HTR-8/SVneo (cell line): ENCODE measurements at regions not wholly inside any gene's neighbourhood (a gene's known extent, or its start where the extent isn't known, plus 50 kb on each side); places are given as distances from the start of the nearest gene placed in this dataset.
"Not testable (repeated sequence)": the region's sequence is repeated elsewhere in the genome, so short reads cannot be mapped to it uniquely, and the experiment has no call there.

Source experiments
- DNase-seq: peaks from one replicate; pipeline ENCODE4 v3.0.0; 2011; ENCODE audit warnings: low spot score, mixed read lengths; ENCODE audit not compliant: insufficient read length
- FAIRE-seq: peaks from 2 replicates; lab custom pipeline; 2011; peaks lifted over from hg19 to GRCh38; lab: Jason Lieb, UNC

- DNase-seq = no peak
- FAIRE-seq = no peak
These were observed 328.5 kb upstream of the MAP3K7 start for GRCh38 chr6:90915224-90915915.

- DNase-seq (no peak), FAIRE-seq (no peak)
These were observed 327.4 kb upstream of the MAP3K7 start for GRCh38 chr6:90914312-90914711.

- DNase-seq = no peak
- no peak for FAIRE-seq
These were observed 326.5 kb upstream of the MAP3K7 start for GRCh38 chr6:90913266-90913960.

- DNase-seq = no peak
- no peak for FAIRE-seq
These were observed 324.8 kb upstream of the MAP3K7 start for GRCh38 chr6:90911642-90912041.

GRCh38 chr6:90910893-90911292, 324.0 kb upstream of the MAP3K7 start:
- DNase-seq (no peak), FAIRE-seq (no peak)

GRCh38 chr6:90907931-90908655, 321.2 kb upstream of the MAP3K7 start:
- DNase-seq (no peak), FAIRE-seq (no peak)

- FAIRE-seq (no peak), DNase-seq (no peak)
These were observed 318.5 kb upstream of the MAP3K7 start for GRCh38 chr6:90905351-90905750.

GRCh38 chr6:90900034-90900433, 313.2 kb upstream of the MAP3K7 start:
- DNase-seq (no peak), FAIRE-seq (no peak)

- DNase-seq (no peak), FAIRE-seq (no peak)
These were observed 311.9 kb upstream of the MAP3K7 start for GRCh38 chr6:90898763-90899162.

- FAIRE-seq (no peak), DNase-seq (no peak)
These were observed 309.2 kb upstream of the MAP3K7 start for GRCh38 chr6:90896075-90896547.

- peak; percentile 3 for DNase-seq
- no peak for FAIRE-seq
These were observed 308.6 kb upstream of the MAP3K7 start for GRCh38 chr6:90895299-90896074.

- no peak for FAIRE-seq
- no peak for DNase-seq
These were observed 307.6 kb upstream of the MAP3K7 start for GRCh38 chr6:90894285-90895130.

GRCh38 chr6:90893400-90893799, 306.5 kb upstream of the MAP3K7 start:
- FAIRE-seq = no peak

GRCh38 chr6:90892271-90892670, 305.4 kb upstream of the MAP3K7 start:
- no peak for FAIRE-seq
- no peak for DNase-seq

More at GRCh38 chr6:90893400-90893799, 306.5 kb upstream of the MAP3K7 start:
- DNase-seq = no peak

GRCh38 chr6:90891355-90891754, 304.5 kb upstream of the MAP3K7 start:
- FAIRE-seq (no peak), DNase-seq (no peak)

- DNase-seq (no peak), FAIRE-seq (no peak)
These were observed 303.9 kb upstream of the MAP3K7 start for GRCh38 chr6:90890683-90891330.

- FAIRE-seq (no peak), DNase-seq (no peak)
These were observed 300.9 kb upstream of the MAP3K7 start for GRCh38 chr6:90887764-90888163.

- no peak for FAIRE-seq
- DNase-seq = no peak
These were observed 298.8 kb upstream of the MAP3K7 start for GRCh38 chr6:90885611-90886056.

- DNase-seq, FAIRE-seq: not testable (repeated sequence)
These were observed 298.3 kb upstream of the MAP3K7 start for GRCh38 chr6:90885137-90885536.
